Common myeloid progenitor, CD34-positive (primary cell): ENCODE measurements at regions not wholly inside any gene's neighbourhood (a gene's known extent, or its start where the extent isn't known, plus 50 kb on each side); places are given as distances from the start of the nearest gene placed in this dataset.

ENCODE experiments used
- CTCF ChIA-PET: fragments of 350-600 bp; sonication (Branson Sonifier 250); formaldehyde crosslinking; loops from one replicate; lab custom pipeline; 2021; ENCODE audit warnings: antibody characterized with exemption; lab: Charles Lee
- POLR2A ChIA-PET: fragments of 350-600 bp; sonication (Branson Sonifier 250); formaldehyde crosslinking; loops from one replicate; lab custom pipeline; 2021; ENCODE audit warnings: antibody characterized with exemption; lab: Charles Lee
- DNase-seq, 3 donors: peaks; one replicate each; pipeline versions ENCODE4 v3.0.0 to v3.0.0-alpha.2; 2013
- H3K27ac ChIP-seq, 2 experiments: 1 replicate in 1 of 2; 2 replicates in 1 of 2; pipeline ENCODE4 v1.7.0; 2013; ENCODE audit warnings: inconsistent platforms in 2 of 2, low read length in 2 of 2, mild to moderate bottlenecking in 2 of 2, low read depth in 1 of 2, moderate library complexity in 1 of 2; ENCODE audit not compliant: severe bottlenecking in 2 of 2, insufficient read depth in 1 of 2, poor library complexity in 1 of 2
- H3K27me3 ChIP-seq, 5 experiments: replicated peaks in 2 of 5; 1 replicate in 3 of 5; 2 replicates in 2 of 5; pipeline versions ENCODE4 v1.6.1 to v1.7.0; 2013; ENCODE audit warnings: low read length in 4 of 5, mild to moderate bottlenecking in 2 of 5, moderate library complexity in 2 of 5, inconsistent platforms in 1 of 5; ENCODE audit not compliant: insufficient read depth in 5 of 5, control insufficient read depth in 4 of 5
- H3K36me3 ChIP-seq, 4 experiments: 1 replicate in 2 of 4; 2 replicates in 2 of 4; pipeline versions ENCODE4 v1.6.1 to v1.7.0; 2013; ENCODE audit warnings: low read length in 3 of 4, control low read depth in 1 of 4, mild to moderate bottlenecking in 1 of 4; ENCODE audit not compliant: control insufficient read depth in 4 of 4, insufficient read depth in 4 of 4
- H3K4me1 ChIP-seq, 4 experiments: 1 replicate in 3 of 4; 2 replicates in 1 of 4; pipeline versions ENCODE4 v1.6.1 to v1.7.1; 2013; ENCODE audit warnings: low read length in 3 of 4, mild to moderate bottlenecking in 3 of 4, control low read depth in 1 of 4, inconsistent platforms in 1 of 4, moderate library complexity in 1 of 4; ENCODE audit not compliant: control insufficient read depth in 4 of 4, insufficient read depth in 4 of 4; ENCODE audit errors: control extremely low read depth in 1 of 4
- H3K4me3 ChIP-seq, 7 experiments: 1 replicate in 4 of 7; 2 replicates in 3 of 7; pipeline versions ENCODE4 v1.5.1 to v1.7.0; 2013; ENCODE audit warnings: mild to moderate bottlenecking in 7 of 7, low read length in 6 of 7, moderate library complexity in 6 of 7, inconsistent platforms in 2 of 7, low read depth in 2 of 7, control low read depth in 1 of 7; ENCODE audit not compliant: insufficient read depth in 4 of 7, control insufficient read depth in 1 of 7; ENCODE audit errors: extremely low read depth in 1 of 7
- H3K9me3 ChIP-seq, 5 experiments: 1 replicate in 4 of 5; 2 replicates in 1 of 5; pipeline versions ENCODE4 v1.6.1 to v1.7.1; 2013; ENCODE audit warnings: low read length in 4 of 5, mild to moderate bottlenecking in 2 of 5, inconsistent platforms in 1 of 5, low read depth in 1 of 5, moderate library complexity in 1 of 5; ENCODE audit not compliant: control insufficient read depth in 4 of 5, insufficient read depth in 2 of 5; ENCODE audit errors: control extremely low read depth in 1 of 5
- WGBS: methylation state at CpG from one replicate; pipeline ENCODE4 v1.1.5; 2013; ENCODE audit not compliant: insufficient coverage; 5-methylcytosine and 5-hydroxymethylcytosine counted together

- no peaks in the 10 kb centered on the region for H3K27me3 ChIP-seq
- H3K9me3 ChIP-seq: no peaks in the 10 kb centered on the region
- H3K36me3 ChIP-seq: no peaks in the 10 kb centered on the region
- CTCF ChIA-PET: interaction anchor here (0.7 kb wide), 1 partner anchor 36 kb away, joined by 3 read pairs; no protein-coding TSS in a partner anchor
- peaks cover 3 to 10% (median 8%) of the 10 kb centered on the region in 4 experiments for H3K4me1 ChIP-seq
- POLR2A ChIA-PET: no interaction called here
- H3K4me3 ChIP-seq: no peak overlapping the region
- DNase-seq: no peak
- 100% methylated on average over 1 of the region's 1 CpG for WGBS
- H3K27ac ChIP-seq: no peak overlapping the region
Measured at GRCh38 chr21:35217504-35218060, 168.5 kb upstream of the RUNX1 start.

GRCh38 chr21:35216996-35217395 is 167.9 kb upstream of the RUNX1 start:
- WGBS: no CpG with 5 or more reads among the region's 1 CpG
- Histone ChIP-seq H3K27me3 (no peaks in the 10 kb centered on the region), H3K36me3 (no peaks in the 10 kb centered on the region), H3K9me3 (no peaks in the 10 kb centered on the region), H3K4me1 (peaks cover 0 to 4% (median 3%) of the 10 kb centered on the region in 4 experiments), H3K4me3 (no peak overlapping the region), H3K27ac (no peak overlapping the region)
- DNase-seq: no peak
- ChIA-PET POLR2A (no interaction called here), CTCF (interaction anchor here (0.7 kb wide), 1 partner anchor 36 kb away, joined by 3 read pairs; no protein-coding TSS in a partner anchor)

- DNase-seq: no peak
Measured at GRCh38 chr21:35215870-35216269, 166.8 kb upstream of the RUNX1 start.

GRCh38 chr21:35212393-35213127 is 163.5 kb upstream of the RUNX1 start:
- Histone ChIP-seq H3K4me1 (no peaks in the 10 kb centered on the region), H3K27me3 (no peaks in the 10 kb centered on the region), H3K4me3 (no peak overlapping the region), H3K27ac (no peak overlapping the region), H3K9me3 (peaks cover 0 to 11% (median 2%) of the 10 kb centered on the region in 5 experiments), H3K36me3 (no peaks in the 10 kb centered on the region)
- 96% methylated on average over 3 of the region's 3 CpGs for WGBS
- CTCF ChIA-PET: no interaction called here
- DNase-seq: no peak
- POLR2A ChIA-PET: no interaction called here

More at GRCh38 chr21:35215870-35216269, 166.8 kb upstream of the RUNX1 start:
- Histone ChIP-seq H3K4me3 (no peak overlapping the region), H3K27me3 (no peaks in the 10 kb centered on the region), H3K36me3 (no peaks in the 10 kb centered on the region), H3K9me3 (peaks cover 0 to 1% (median 0%) of the 10 kb centered on the region in 5 experiments), H3K4me1 (no peaks in the 10 kb centered on the region), H3K27ac (no peak overlapping the region)
- POLR2A ChIA-PET: no interaction called here
- CTCF ChIA-PET: interaction anchor here (1.2 kb wide), 1 partner anchor 16 kb away, joined by 3 read pairs; no protein-coding TSS in a partner anchor
- WGBS: no CpG with 5 or more reads among the region's 1 CpG

GRCh38 chr21:35211782-35212181 is 162.7 kb upstream of the RUNX1 start:
- Histone ChIP-seq H3K27ac (no peak overlapping the region), H3K4me3 (no peak overlapping the region), H3K9me3 (peaks cover 0 to 11% (median 2%) of the 10 kb centered on the region in 5 experiments), H3K27me3 (no peaks in the 10 kb centered on the region), H3K4me1 (no peaks in the 10 kb centered on the region), H3K36me3 (no peaks in the 10 kb centered on the region)
- ChIA-PET POLR2A (no interaction called here), CTCF (no interaction called here)
- WGBS: 100% methylated on average over 2 of the region's 6 CpGs
- DNase-seq: no peak

- ChIA-PET POLR2A (no interaction called here), CTCF (interaction anchor here (1.4 to 1.8 kb wide), 2 partner anchors 9 to 16 kb away, joined by 3 read pairs; no protein-coding TSS in a partner anchor)
- Histone ChIP-seq H3K4me1 (peaks cover 8 to 15% (median 12%) of the 10 kb centered on the region in 4 experiments), H3K4me3 (no peak overlapping the region), H3K9me3 (peaks cover 0 to 11% (median 2%) of the 10 kb centered on the region in 5 experiments), H3K27ac (no peak overlapping the region), H3K36me3 (no peaks in the 10 kb centered on the region), H3K27me3 (no peaks in the 10 kb centered on the region)
- 100% methylated on average over 2 of the region's 4 CpGs for WGBS
- no peak for DNase-seq
Measured at GRCh38 chr21:35210093-35210492, 161.0 kb upstream of the RUNX1 start.
